ENCODE measurements at regions not wholly inside any gene's neighbourhood (a gene's known extent, or its start where the extent isn't known, plus 50 kb on each side); places are given as distances from the start of the nearest gene placed in this dataset.
A peak's percentile ranks its signal among the peaks of the same experiment; 100 is the strongest.

- Histone ChIP-seq H3K4me2 (ENCODE audit: low read length, poor library complexity, severe bottlenecking) (no peak overlapping the region), H3K9ac (ENCODE audit: low read length) (no peak overlapping the region), H3K4me3 (ENCODE audit: insufficient read depth in 1 of 2, low read depth in 1 of 2, low read length in 2 of 2) (no peak overlapping the region), H3K23ac (ENCODE audit: low read length in 2 of 2) (no peak overlapping the region), H2BK15ac (ENCODE audit: low read depth, poor library complexity, severe bottlenecking) (no peak overlapping the region), H3K14ac (ENCODE audit: low read length in 2 of 2) (no peak overlapping the region), H3K27me3 (ENCODE audit: control insufficient read depth in 1 of 2, insufficient read depth in 1 of 2, low read length in 2 of 2) (peaks cover 0 to 55% of the 10 kb centered on the region in 2 experiments), H3K4ac (ENCODE audit: low read depth in 1 of 2, low read length in 2 of 2) (no peak overlapping the region), H2AFZ (ENCODE audit: low read depth, low read length) (no peak overlapping the region), H3K4me1 (ENCODE audit: control insufficient read depth, insufficient read depth, low read depth, low read length) (no peaks in the 10 kb centered on the region), H2BK120ac (ENCODE audit: low read depth, low read length) (no peak overlapping the region), H2BK12ac (ENCODE audit: low read length in 2 of 2) (no peak overlapping the region), H4K91ac (ENCODE audit: low read length) (peak overlapping the region; percentile 66), H3K27ac (ENCODE audit: low read length, poor library complexity, severe bottlenecking) (no peak overlapping the region), H3K18ac (ENCODE audit: low read depth in 1 of 2, low read length in 2 of 2) (no peak overlapping the region), H2BK5ac (ENCODE audit: low read depth, low read length, poor library complexity, severe bottlenecking) (no peak overlapping the region), H3K9me3 (ENCODE audit: control insufficient read depth, low read length) (peaks cover 6% of the 10 kb centered on the region), H4K8ac (ENCODE audit: low read length) (no peak overlapping the region), H3K36me3 (ENCODE audit: control insufficient read depth in 1 of 2, insufficient read depth in 2 of 2, low read depth in 1 of 2, low read length in 2 of 2) (no peaks in the 10 kb centered on the region), H2AK5ac (ENCODE audit: low read length, severe bottlenecking) (no peak overlapping the region), H3K79me1 (replicated peaks; ENCODE audit: low read length, poor library complexity, severe bottlenecking) (no peaks in the 10 kb centered on the region)
- DNase-seq: no peak
- 94% methylated on average over 4 of the region's 4 CpGs for WGBS
Measured at GRCh38 chr12:114241973-114242434, 163.9 kb downstream of the TBX5 start.

DNA sequence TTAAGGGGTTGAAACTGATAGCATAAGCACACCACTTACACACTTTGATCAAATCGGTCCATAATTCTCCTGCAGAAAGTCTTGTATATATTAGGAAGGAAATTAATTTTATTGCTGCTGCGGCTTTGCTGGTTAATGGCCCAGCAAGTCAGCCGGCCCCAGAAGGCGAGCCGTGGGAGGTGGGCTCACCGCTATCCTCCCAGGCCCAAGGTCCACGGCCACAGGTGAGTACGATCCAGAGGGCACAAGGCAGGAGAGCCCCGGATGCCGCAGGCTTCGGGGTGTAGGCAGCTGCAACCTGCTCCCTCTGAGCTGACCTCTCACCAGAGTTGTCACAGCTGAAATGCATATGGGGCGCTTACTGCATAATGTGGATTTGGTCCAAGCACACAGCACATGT is 165.7 kb downstream of the TBX5 start:
- Histone ChIP-seq H3K23ac (ENCODE audit: low read length in 2 of 2) (no peak overlapping the region), H3K27me3 (ENCODE audit: control insufficient read depth in 1 of 2, insufficient read depth in 1 of 2, low read length in 2 of 2) (peaks cover 0 to 67% of the 10 kb centered on the region in 2 experiments), H3K36me3 (ENCODE audit: control insufficient read depth in 1 of 2, insufficient read depth in 2 of 2, low read depth in 1 of 2, low read length in 2 of 2) (no peaks in the 10 kb centered on the region), H2BK5ac (ENCODE audit: low read depth, low read length, poor library complexity, severe bottlenecking) (no peak overlapping the region), H3K4ac (ENCODE audit: low read depth in 1 of 2, low read length in 2 of 2) (no peak overlapping the region), H2BK120ac (ENCODE audit: low read depth, low read length) (no peak overlapping the region), H3K4me2 (ENCODE audit: low read length, poor library complexity, severe bottlenecking) (no peak overlapping the region), H3K14ac (ENCODE audit: low read length in 2 of 2) (no peak overlapping the region), H3K27ac (ENCODE audit: low read length, poor library complexity, severe bottlenecking) (no peak overlapping the region), H3K9ac (ENCODE audit: low read length) (no peak overlapping the region), H2AFZ (ENCODE audit: low read depth, low read length) (no peak overlapping the region), H3K4me3 (ENCODE audit: insufficient read depth in 1 of 2, low read depth in 1 of 2, low read length in 2 of 2) (no peak overlapping the region), H4K91ac (ENCODE audit: low read length) (no peak overlapping the region), H2AK5ac (ENCODE audit: low read length, severe bottlenecking) (no peak overlapping the region), H3K79me1 (replicated peaks; ENCODE audit: low read length, poor library complexity, severe bottlenecking) (no peaks in the 10 kb centered on the region), H3K18ac (ENCODE audit: low read depth in 1 of 2, low read length in 2 of 2) (no peak overlapping the region), H3K4me1 (ENCODE audit: control insufficient read depth, insufficient read depth, low read depth, low read length) (no peaks in the 10 kb centered on the region), H2BK15ac (ENCODE audit: low read depth, poor library complexity, severe bottlenecking) (no peak overlapping the region), H2BK12ac (ENCODE audit: low read length in 2 of 2) (no peak overlapping the region), H3K9me3 (ENCODE audit: control insufficient read depth, low read length) (peaks cover 6% of the 10 kb centered on the region), H4K8ac (ENCODE audit: low read length) (no peak overlapping the region)
- 83% methylated on average over 11 of the region's 12 CpGs for WGBS
- no peak for DNase-seq

- H3K4ac ChIP-seq (ENCODE audit: low read depth in 1 of 2, low read length in 2 of 2): no peak overlapping the region
- peak overlapping the region in 1 of 2 experiments; percentile 48 for H3K4me3 ChIP-seq (ENCODE audit: insufficient read depth in 1 of 2, low read depth in 1 of 2, low read length in 2 of 2)
- H3K4me2 ChIP-seq (ENCODE audit: low read length, poor library complexity, severe bottlenecking): no peak overlapping the region
- 28% methylated on average over 5 of the region's 5 CpGs for WGBS
- H3K27ac ChIP-seq (ENCODE audit: low read length, poor library complexity, severe bottlenecking): no peak overlapping the region
- no peak for DNase-seq
- no peak overlapping the region for H2AK5ac ChIP-seq (ENCODE audit: low read length, severe bottlenecking)
- peaks cover 6% of the 10 kb centered on the region for H3K9me3 ChIP-seq (ENCODE audit: control insufficient read depth, low read length)
- no peak overlapping the region for H3K9ac ChIP-seq (ENCODE audit: low read length)
- H3K79me1 ChIP-seq (replicated peaks; ENCODE audit: low read length, poor library complexity, severe bottlenecking): no peaks in the 10 kb centered on the region
- no peak overlapping the region for H2AFZ ChIP-seq (ENCODE audit: low read depth, low read length)
- no peak overlapping the region for H2BK120ac ChIP-seq (ENCODE audit: low read depth, low read length)
- H2BK12ac ChIP-seq (ENCODE audit: low read length in 2 of 2): no peak overlapping the region
- H3K27me3 ChIP-seq (ENCODE audit: control insufficient read depth in 1 of 2, insufficient read depth in 1 of 2, low read length in 2 of 2): peaks cover 0 to 69% of the 10 kb centered on the region in 2 experiments
- H3K14ac ChIP-seq (ENCODE audit: low read length in 2 of 2): no peak overlapping the region
- no peak overlapping the region for H4K8ac ChIP-seq (ENCODE audit: low read length)
- no peak overlapping the region for H3K18ac ChIP-seq (ENCODE audit: low read depth in 1 of 2, low read length in 2 of 2)
- H3K36me3 ChIP-seq (ENCODE audit: control insufficient read depth in 1 of 2, insufficient read depth in 2 of 2, low read depth in 1 of 2, low read length in 2 of 2): no peaks in the 10 kb centered on the region
- no peak overlapping the region for H2BK15ac ChIP-seq (ENCODE audit: low read depth, poor library complexity, severe bottlenecking)
- H4K91ac ChIP-seq (ENCODE audit: low read length): no peak overlapping the region
- no peaks in the 10 kb centered on the region for H3K4me1 ChIP-seq (ENCODE audit: control insufficient read depth, insufficient read depth, low read depth, low read length)
- H3K23ac ChIP-seq (ENCODE audit: low read length in 2 of 2): no peak overlapping the region
- no peak overlapping the region for H2BK5ac ChIP-seq (ENCODE audit: low read depth, low read length, poor library complexity, severe bottlenecking)
Measured at GRCh38 chr12:114238808-114239207, 167.1 kb downstream of the TBX5 start.

DNA sequence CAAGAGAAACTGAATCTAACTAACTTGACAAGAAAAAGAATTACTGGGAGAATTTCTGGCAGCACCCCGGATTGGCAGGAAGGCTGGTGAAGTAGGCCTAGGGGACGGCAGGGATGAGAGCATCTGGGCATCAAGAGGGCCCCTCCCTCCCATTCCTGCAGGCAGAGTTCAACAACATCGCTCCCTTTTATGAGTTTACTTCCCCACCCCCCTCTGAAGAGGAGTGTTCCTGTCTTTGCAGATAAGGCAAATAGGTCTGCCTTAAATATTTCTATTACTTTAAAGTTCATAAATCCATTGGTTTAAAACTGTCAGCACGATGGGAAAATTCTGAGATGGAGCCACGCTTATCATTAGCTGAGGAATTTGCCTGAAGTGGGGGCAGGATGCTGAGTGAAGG is 168.7 kb downstream of the TBX5 start:
- Histone ChIP-seq H3K4me3 (ENCODE audit: insufficient read depth in 1 of 2, low read depth in 1 of 2, low read length in 2 of 2) (no peak overlapping the region), H2AK5ac (ENCODE audit: low read length, severe bottlenecking) (no peak overlapping the region), H2BK120ac (ENCODE audit: low read depth, low read length) (no peak overlapping the region), H3K4me1 (ENCODE audit: control insufficient read depth, insufficient read depth, low read depth, low read length) (no peaks in the 10 kb centered on the region), H3K36me3 (ENCODE audit: control insufficient read depth in 1 of 2, insufficient read depth in 2 of 2, low read depth in 1 of 2, low read length in 2 of 2) (no peaks in the 10 kb centered on the region), H2BK5ac (ENCODE audit: low read depth, low read length, poor library complexity, severe bottlenecking) (no peak overlapping the region), H2BK15ac (ENCODE audit: low read depth, poor library complexity, severe bottlenecking) (no peak overlapping the region), H4K91ac (ENCODE audit: low read length) (no peak overlapping the region), H3K9ac (ENCODE audit: low read length) (no peak overlapping the region), H3K9me3 (ENCODE audit: control insufficient read depth, low read length) (peaks cover 5% of the 10 kb centered on the region), H3K4me2 (ENCODE audit: low read length, poor library complexity, severe bottlenecking) (no peak overlapping the region), H3K27me3 (ENCODE audit: control insufficient read depth in 1 of 2, insufficient read depth in 1 of 2, low read length in 2 of 2) (peaks cover 0 to 70% of the 10 kb centered on the region in 2 experiments), H3K14ac (ENCODE audit: low read length in 2 of 2) (no peak overlapping the region), H2AFZ (ENCODE audit: low read depth, low read length) (no peak overlapping the region), H3K27ac (ENCODE audit: low read length, poor library complexity, severe bottlenecking) (no peak overlapping the region), H3K79me1 (replicated peaks; ENCODE audit: low read length, poor library complexity, severe bottlenecking) (no peaks in the 10 kb centered on the region), H3K4ac (ENCODE audit: low read depth in 1 of 2, low read length in 2 of 2) (no peak overlapping the region), H2BK12ac (ENCODE audit: low read length in 2 of 2) (no peak overlapping the region), H3K18ac (ENCODE audit: low read depth in 1 of 2, low read length in 2 of 2) (no peak overlapping the region), H4K8ac (ENCODE audit: low read length) (no peak overlapping the region), H3K23ac (ENCODE audit: low read length in 2 of 2) (no peak overlapping the region)
- DNase-seq: no peak
- 53% methylated on average over 4 of the region's 5 CpGs for WGBS

Measured in mesenchymal stem cell (in vitro differentiated cells and primary cell).